Body of pancreas (tissue), 4 donors: ENCODE measurements at regions not wholly inside any gene's neighbourhood (a gene's known extent, or its start where the extent isn't known, plus 50 kb on each side); places are given as distances from the start of the nearest gene placed in this dataset.

ENCODE experiments used
- ATAC-seq: fragments of 150-250 bp; one replicate; pipeline ENCODE4 v1.9.1; 2016
- DNase-seq, 4 donors: peaks; one replicate each; pipeline ENCODE4 v3.0.0-alpha.2; 2019
- H3K27ac ChIP-seq, 4 donors: fragments of 200-600 bp; sonication (generic); 1 replicate in 3 of 4; 2 replicates in 1 of 4; pipeline versions ENCODE4 v1.5.1 to v1.6.1; 2016 to 2019; ENCODE audit warnings: mild to moderate bottlenecking in 1 of 4, mixed read lengths in 1 of 4, moderate library complexity in 1 of 4
- H3K27me3 ChIP-seq, 2 donors: fragments of 200-600 bp; sonication (generic); one replicate each; pipeline ENCODE4 v1.6.0; 2016; ENCODE audit warnings: mild to moderate bottlenecking in 1 of 2
- H3K36me3 ChIP-seq, 2 donors: fragments of 200-600 bp; sonication (generic); replicated peaks in 1 of 2; 2 replicates each; pipeline ENCODE4 v1.5.1; 2016; ENCODE audit warnings: low read depth in 2 of 2; ENCODE audit not compliant: insufficient read depth in 1 of 2
- H3K4me1 ChIP-seq: fragments of 200-600 bp; sonication (generic); one replicate; pipeline ENCODE4 v1.6.0; 2016
- H3K4me3 ChIP-seq, 2 donors: fragments of 200-600 bp; sonication (generic); 1 replicate in 1 of 2; 2 replicates in 1 of 2; pipeline ENCODE4 v1.5.1; 2016 to 2019
- H3K9me3 ChIP-seq, 3 donors: fragments of 200-600 bp; sonication (generic); 1 replicate in 2 of 3; 2 replicates in 1 of 3; pipeline ENCODE4 v1.5.1; 2016
- POLR2A ChIP-seq, 3 donors: fragments of 450-650 bp; IDR thresholded peaks; one replicate each; pipeline ENCODE4 v1.6.1; 2016; ENCODE audit warnings: antibody characterized with exemption in 3 of 3, mild to moderate bottlenecking in 2 of 3
- WGBS, 2 donors: methylation state at CpG; one replicate each; pipeline ENCODE4 v1.1.5; 2017; 5-methylcytosine and 5-hydroxymethylcytosine counted together
- intact Hi-C: fragments of 100-400 bp; cut with DNase I; formaldehyde crosslinking; loops from one replicate; pipeline ENCODE4 v1.15.1; 2023
- TF ChIP-seq, protein P1 (sequence below), 7 experiments: fragments of 450-650 bp in 4 of 7; fragments of 200-600 bp in 3 of 7; sonication (generic) in 3 of 7; IDR thresholded peaks; one replicate each; pipeline ENCODE4 v1.5.1; 2016 to 2019; ENCODE audit warnings: antibody characterized with exemption in 7 of 7

DNA sequence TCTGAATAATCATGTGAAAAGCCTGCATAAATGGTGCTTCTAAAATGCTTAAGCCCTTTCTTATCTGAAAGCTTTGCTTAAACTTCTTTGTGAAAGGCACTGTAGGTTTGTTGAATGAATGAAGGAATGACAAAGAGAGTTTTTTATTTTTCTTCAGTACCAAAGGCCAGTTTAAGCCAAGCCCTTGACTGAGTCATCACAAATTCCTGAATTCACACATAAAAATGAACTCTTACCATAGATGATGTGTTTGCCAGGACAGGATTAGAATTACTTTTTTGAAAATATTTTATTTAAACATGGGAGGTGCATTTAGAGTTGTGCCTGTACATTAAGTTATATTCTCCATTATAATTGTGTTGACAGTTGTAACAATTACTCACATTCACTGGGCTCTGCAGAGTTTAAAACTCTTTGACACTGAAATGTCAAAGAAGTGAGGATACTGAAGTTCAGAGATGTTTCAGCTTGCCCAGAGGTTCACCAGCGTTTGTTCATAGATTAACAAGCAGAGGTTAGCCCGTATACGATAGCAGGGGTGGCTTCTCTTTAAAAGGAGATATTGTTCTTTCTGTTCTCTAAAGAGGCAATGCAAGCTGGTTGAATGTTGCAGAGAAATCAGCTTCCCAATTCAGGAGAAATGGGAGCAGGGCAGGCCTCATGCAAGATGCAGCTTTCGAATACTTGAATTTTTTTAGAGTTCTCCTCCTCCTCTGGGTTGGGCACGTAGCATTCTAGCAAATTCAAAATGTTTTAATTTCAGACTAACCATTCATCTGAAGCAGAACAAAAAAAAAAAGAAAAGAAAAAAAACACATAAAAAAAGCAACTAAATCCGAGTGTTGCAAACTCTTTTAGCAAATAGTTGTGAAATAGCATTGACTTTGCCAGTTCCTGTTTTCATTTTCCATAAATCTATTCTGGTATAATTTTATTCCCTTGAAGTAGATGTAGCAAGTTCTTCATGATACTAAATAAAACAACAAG is 358.7 kb upstream of the KLF4 start:
- ATAC-seq (no peak), DNase-seq (no peak)
- H3K4me3 ChIP-seq: no peak overlapping the region
- no peaks in the 10 kb centered on the region for H3K27me3 ChIP-seq
- no peaks in the 10 kb centered on the region for H3K9me3 ChIP-seq
- H3K27ac ChIP-seq: no peak overlapping the region
- no peak for TF ChIP-seq POLR2A (IDR thresholded peaks at IDR 0.05)
- TF ChIP-seq, protein P1, sequence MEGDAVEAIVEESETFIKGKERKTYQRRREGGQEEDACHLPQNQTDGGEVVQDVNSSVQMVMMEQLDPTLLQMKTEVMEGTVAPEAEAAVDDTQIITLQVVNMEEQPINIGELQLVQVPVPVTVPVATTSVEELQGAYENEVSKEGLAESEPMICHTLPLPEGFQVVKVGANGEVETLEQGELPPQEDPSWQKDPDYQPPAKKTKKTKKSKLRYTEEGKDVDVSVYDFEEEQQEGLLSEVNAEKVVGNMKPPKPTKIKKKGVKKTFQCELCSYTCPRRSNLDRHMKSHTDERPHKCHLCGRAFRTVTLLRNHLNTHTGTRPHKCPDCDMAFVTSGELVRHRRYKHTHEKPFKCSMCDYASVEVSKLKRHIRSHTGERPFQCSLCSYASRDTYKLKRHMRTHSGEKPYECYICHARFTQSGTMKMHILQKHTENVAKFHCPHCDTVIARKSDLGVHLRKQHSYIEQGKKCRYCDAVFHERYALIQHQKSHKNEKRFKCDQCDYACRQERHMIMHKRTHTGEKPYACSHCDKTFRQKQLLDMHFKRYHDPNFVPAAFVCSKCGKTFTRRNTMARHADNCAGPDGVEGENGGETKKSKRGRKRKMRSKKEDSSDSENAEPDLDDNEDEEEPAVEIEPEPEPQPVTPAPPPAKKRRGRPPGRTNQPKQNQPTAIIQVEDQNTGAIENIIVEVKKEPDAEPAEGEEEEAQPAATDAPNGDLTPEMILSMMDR (IDR thresholded peaks at IDR 0.05): no peak
- H3K36me3 ChIP-seq: no peaks in the 10 kb centered on the region
- H3K4me1 ChIP-seq: no peaks in the 10 kb centered on the region
- 59% methylated on average over 6 of the region's 6 CpGs for WGBS, 2 donors
- intact Hi-C loops: no loop called here

DNA sequence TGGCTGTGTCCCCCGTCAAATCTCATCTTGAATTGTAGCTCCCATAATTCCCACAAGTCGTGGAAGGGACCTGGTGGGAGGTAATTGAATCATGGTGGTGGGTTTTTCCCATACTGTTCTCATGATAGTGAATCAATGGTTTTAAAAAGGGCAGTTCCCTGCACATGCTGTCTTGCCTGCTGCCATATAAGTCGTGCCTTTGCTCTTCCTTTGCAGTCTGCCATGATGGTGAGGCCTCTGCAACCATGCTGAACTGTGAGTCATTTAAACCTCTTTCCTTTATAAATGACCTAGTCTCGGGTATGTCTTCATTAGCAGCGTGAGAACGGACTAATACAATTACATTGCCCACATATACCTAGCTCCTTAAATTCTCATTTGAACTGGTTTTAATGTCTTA is 353.0 kb upstream of the KLF4 start:
- intact Hi-C loops: no loop called here
- WGBS, 2 donors: 72 to 76% methylated on average over 6 of the region's 6 CpGs

DNA sequence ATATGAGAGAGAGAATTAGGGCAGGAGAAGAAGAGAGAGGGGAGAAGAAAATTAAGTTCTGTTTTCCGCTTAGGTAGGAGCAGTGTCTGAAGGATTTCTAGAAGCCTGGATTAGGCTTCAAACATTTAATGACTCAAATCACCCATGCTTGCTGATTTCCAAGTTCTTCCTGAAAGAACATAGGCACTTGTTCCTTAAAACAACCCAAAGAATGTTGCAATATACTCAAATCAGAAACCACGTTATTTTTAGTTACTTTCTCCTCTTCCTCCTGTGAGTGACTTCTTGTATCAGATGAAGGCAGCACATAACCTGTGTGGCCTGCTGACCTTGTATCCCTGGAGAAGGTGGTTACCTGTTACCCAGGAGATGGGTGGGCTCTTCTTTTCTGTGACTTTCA is 351.5 kb upstream of the KLF4 start:
- intact Hi-C loops: no loop called here
- H3K27ac ChIP-seq: no peak overlapping the region

More for the DNA sequence above, 353.0 kb upstream of the KLF4 start:
- Histone ChIP-seq H3K9me3 (no peaks in the 10 kb centered on the region), H3K4me3 (no peak overlapping the region), H3K27me3 (no peaks in the 10 kb centered on the region), H3K27ac (no peak overlapping the region), H3K36me3 (no peaks in the 10 kb centered on the region), H3K4me1 (no peaks in the 10 kb centered on the region)
- TF ChIP-seq POLR2A (IDR thresholded peaks at IDR 0.05): no peak
- TF ChIP-seq, protein P1 (IDR thresholded peaks at IDR 0.05): no peak
- no peak for ATAC-seq
- no peak for DNase-seq

DNA sequence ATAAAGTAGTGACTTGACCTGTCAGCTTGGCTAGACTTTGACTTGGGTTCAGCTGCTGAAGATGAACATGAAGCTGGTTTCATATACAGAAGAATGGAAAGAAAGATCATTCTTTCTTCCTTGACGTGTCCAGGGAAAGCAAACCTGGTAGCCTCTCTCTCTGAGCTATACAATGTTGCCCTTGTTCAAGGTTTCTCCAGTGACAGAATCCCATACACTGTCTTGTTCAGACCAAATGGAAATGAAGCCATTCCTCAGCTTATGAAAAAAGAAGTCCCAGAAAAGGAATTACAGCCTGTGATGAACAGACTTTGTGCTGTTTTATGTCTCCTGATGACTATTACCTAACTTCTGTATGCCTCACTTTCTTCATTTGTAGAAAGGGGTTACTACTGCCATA is 349.8 kb upstream of the KLF4 start:
- WGBS, 2 donors: 69 to 85% methylated on average over 1 of the region's 1 CpG
- TF ChIP-seq POLR2A (IDR thresholded peaks at IDR 0.05): no peak
- H3K9me3 ChIP-seq: no peaks in the 10 kb centered on the region
- ATAC-seq (no peak), DNase-seq (no peak)
- no peaks in the 10 kb centered on the region for H3K36me3 ChIP-seq
- H3K4me1 ChIP-seq: no peaks in the 10 kb centered on the region
- H3K27me3 ChIP-seq: no peaks in the 10 kb centered on the region
- H3K4me3 ChIP-seq: no peak overlapping the region
- intact Hi-C loops: no loop called here
- H3K27ac ChIP-seq: no peak overlapping the region

More for the DNA sequence above, 351.5 kb upstream of the KLF4 start:
- H3K4me1 ChIP-seq: no peaks in the 10 kb centered on the region
- H3K27me3 ChIP-seq: no peaks in the 10 kb centered on the region
- 60 to 76% methylated on average over 2 of the region's 2 CpGs for WGBS, 2 donors
- no peak for TF ChIP-seq POLR2A (IDR thresholded peaks at IDR 0.05)
- TF ChIP-seq, protein P1 (IDR thresholded peaks at IDR 0.05): no peak
- ATAC-seq (no peak), DNase-seq (no peak)
- H3K9me3 ChIP-seq: no peaks in the 10 kb centered on the region
- H3K4me3 ChIP-seq: no peak overlapping the region
- H3K36me3 ChIP-seq: no peaks in the 10 kb centered on the region

DNA sequence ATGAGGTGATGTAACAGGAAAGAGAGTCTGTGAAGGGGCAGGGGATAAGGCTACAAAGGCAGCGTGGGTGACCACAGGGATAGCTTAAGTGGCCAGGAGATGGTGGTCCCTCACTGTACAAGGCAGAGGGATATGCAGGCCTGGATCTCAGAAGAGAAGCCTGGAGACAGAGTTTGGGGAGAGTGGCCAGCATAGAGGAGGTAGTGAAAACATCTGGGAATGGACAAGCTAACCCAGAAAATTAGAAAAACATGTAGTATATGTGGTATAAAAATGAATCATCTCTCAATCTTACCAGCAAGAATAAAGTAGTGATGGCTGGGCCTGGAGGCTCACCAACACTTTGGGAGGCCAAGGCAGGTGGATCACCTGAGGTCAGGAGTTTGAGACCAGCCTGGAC is 349.2 kb upstream of the KLF4 start:
- DNase-seq: no peak
- TF ChIP-seq, protein P1 (IDR thresholded peaks at IDR 0.05): no peak
- TF ChIP-seq POLR2A (IDR thresholded peaks at IDR 0.05): no peak
- intact Hi-C loops: no loop called here

More for the DNA sequence above, 349.2 kb upstream of the KLF4 start:
- Histone ChIP-seq H3K36me3 (no peaks in the 10 kb centered on the region), H3K27ac (no peak overlapping the region), H3K27me3 (no peaks in the 10 kb centered on the region), H3K4me3 (no peak overlapping the region), H3K4me1 (no peaks in the 10 kb centered on the region), H3K9me3 (no peaks in the 10 kb centered on the region)
- ATAC-seq: no peak
- 74 to 75% methylated on average over 1 of the region's 1 CpG for WGBS, 2 donors
